Colonic mucosa (tissue), 4 donors: ENCODE measurements at regions not wholly inside any gene's neighbourhood (a gene's known extent, or its start where the extent isn't known, plus 50 kb on each side); places are given as distances from the start of the nearest gene placed in this dataset.

Experiments
- DNase-seq: peaks from one replicate; pipeline ENCODE4 v3.0.0-alpha.2; 2020
- H3K27ac ChIP-seq: fragments of 200-600 bp; one replicate; pipeline ENCODE4 v1.8.0; 2021
- H3K27me3 ChIP-seq: fragments of 200-600 bp; one replicate; pipeline ENCODE4 v1.8.0; 2021
- H3K36me3 ChIP-seq: fragments of 200-600 bp; one replicate; pipeline ENCODE4 v1.8.0; 2021
- H3K4me1 ChIP-seq: fragments of 200-600 bp; one replicate; pipeline ENCODE4 v1.8.0; 2021; ENCODE audit warnings: mild to moderate bottlenecking
- H3K4me3 ChIP-seq: fragments of 200-600 bp; one replicate; pipeline ENCODE4 v1.8.0; 2021
- H3K9ac ChIP-seq, 2 donors: one replicate each; pipeline ENCODE4 v1.7.0; 2013; ENCODE audit warnings: control low read depth in 2 of 2, low read depth in 2 of 2, low read length in 2 of 2
- H3K9me3 ChIP-seq: fragments of 200-600 bp; one replicate; pipeline ENCODE4 v1.8.0; 2021
- CTCF ChIP-seq: fragments of 200-600 bp; IDR thresholded peaks from one replicate; pipeline ENCODE4 v1.8.0; 2022; ENCODE audit warnings: antibody characterized with exemption, mild to moderate bottlenecking
- intact Hi-C: fragments of 100-400 bp; cut with DNase I; formaldehyde crosslinking; loops from one replicate; pipeline ENCODE4 v1.14.1; 2022
- donor health status: healthy.
- donor health status: DM: no; HTN: no; CAD: no.
- donor health status: DM: no; HTN: no; CAD: no.

- no peaks in the 10 kb centered on the region for H3K9me3 ChIP-seq
- H3K9ac ChIP-seq, result no peak overlapping the region
- no peak overlapping the region for H3K4me3 ChIP-seq
- no peak for TF ChIP-seq CTCF
- intact Hi-C loops, result no loop called here
- DNase-seq, result no peak
- no peak overlapping the region for H3K27ac ChIP-seq
- no peaks in the 10 kb centered on the region for H3K27me3 ChIP-seq
- no peaks in the 10 kb centered on the region for H3K4me1 ChIP-seq
- H3K36me3 ChIP-seq, result no peaks in the 10 kb centered on the region
Measured at GRCh38 chr12:115101520-115101919, 417.5 kb upstream of the TBX3 start.

- DNase-seq, result no peak
- intact Hi-C loops, result no loop called here
- no peak overlapping the region for H3K4me3 ChIP-seq
Measured at GRCh38 chr12:115097416-115097815, 413.4 kb upstream of the TBX3 start.

GRCh38 chr12:115096588-115097397, 412.8 kb upstream of the TBX3 start:
- peak; percentile 21 for DNase-seq
- intact Hi-C loops, result no loop called here
- TF ChIP-seq CTCF, result no peak
- H3K36me3 ChIP-seq, result no peaks in the 10 kb centered on the region
- H3K27ac ChIP-seq, result no peak overlapping the region
- no peaks in the 10 kb centered on the region for H3K9me3 ChIP-seq
- H3K27me3 ChIP-seq, result no peaks in the 10 kb centered on the region
- no peaks in the 10 kb centered on the region for H3K4me1 ChIP-seq
- no peak overlapping the region for H3K9ac ChIP-seq
- no peak overlapping the region for H3K4me3 ChIP-seq

More at GRCh38 chr12:115097416-115097815, 413.4 kb upstream of the TBX3 start:
- Histone ChIP-seq H3K9me3 (no peaks in the 10 kb centered on the region), H3K9ac (no peak overlapping the region), H3K36me3 (no peaks in the 10 kb centered on the region), H3K27ac (no peak overlapping the region), H3K27me3 (no peaks in the 10 kb centered on the region), H3K4me1 (no peaks in the 10 kb centered on the region)
- TF ChIP-seq CTCF, result no peak

- H3K36me3 ChIP-seq, result no peaks in the 10 kb centered on the region
- H3K27me3 ChIP-seq, result no peaks in the 10 kb centered on the region
- no peaks in the 10 kb centered on the region for H3K4me1 ChIP-seq
- H3K9me3 ChIP-seq, result no peaks in the 10 kb centered on the region
- H3K9ac ChIP-seq, result no peak overlapping the region
- TF ChIP-seq CTCF, result no peak
- DNase-seq, result no peak
- no peak overlapping the region for H3K27ac ChIP-seq
- H3K4me3 ChIP-seq, result no peak overlapping the region
- intact Hi-C loops, result no loop called here
Measured at GRCh38 chr12:115095073-115095748, 411.2 kb upstream of the TBX3 start.

- no peak for TF ChIP-seq CTCF
- Histone ChIP-seq H3K27ac (no peak overlapping the region), H3K4me1 (no peaks in the 10 kb centered on the region), H3K9ac (no peak overlapping the region), H3K9me3 (no peaks in the 10 kb centered on the region), H3K4me3 (no peak overlapping the region), H3K27me3 (no peaks in the 10 kb centered on the region), H3K36me3 (no peaks in the 10 kb centered on the region)
- no peak for DNase-seq
- intact Hi-C loops, result no loop called here
Measured at GRCh38 chr12:115094163-115094816, 410.3 kb upstream of the TBX3 start.
